WTC11 (cell line): ENCODE measurements at regions not wholly inside any gene's neighbourhood (a gene's known extent, or its start where the extent isn't known, plus 50 kb on each side); places are given as distances from the start of the nearest gene placed in this dataset.

Experiments used
- ATAC-seq: fragments of 200-7000 bp; cut with Tn5 transposase; 2 replicates; pipeline ENCODE4 v1.10.0; 2021; ENCODE audit warnings: mild to moderate bottlenecking, moderate library complexity
- CTCF ChIA-PET: fragments of 300-600 bp; sonication (Branson Sonifier 250); formaldehyde crosslinking; loops from one replicate; lab custom pipeline; 2021; ENCODE audit warnings: antibody characterized with exemption; lab: Charles Lee
- POLR2A ChIA-PET: fragments of 350-600 bp; sonication (Branson Sonifier 250); formaldehyde crosslinking; loops from one replicate; lab custom pipeline; 2021; ENCODE audit warnings: antibody characterized with exemption; lab: Charles Lee
- DNase-seq: peaks from one replicate; pipeline ENCODE4 v3.0.0; 2021; ENCODE audit warnings: low spot score
- H3K27ac Mint-ChIP-seq: 2 replicates; pipeline ENCODE4 v1.8.0; 2021; ENCODE audit warnings: mixed read lengths
- H3K27me3 Mint-ChIP-seq: 2 replicates; pipeline ENCODE4 v1.8.0; 2021; ENCODE audit warnings: low read depth, mild to moderate bottlenecking, moderate library complexity, mixed read lengths
- H3K36me3 Mint-ChIP-seq: 2 replicates; pipeline ENCODE4 v1.8.0; 2021; ENCODE audit warnings: mixed read lengths
- H3K4me1 Mint-ChIP-seq: 2 replicates; pipeline ENCODE4 v1.8.0; 2022; ENCODE audit warnings: mixed read lengths
- H3K4me3 Mint-ChIP-seq: 2 replicates; pipeline ENCODE4 v1.8.0; 2021; ENCODE audit warnings: mild to moderate bottlenecking, moderate library complexity, mixed read lengths
- H3K9me3 Mint-ChIP-seq: 2 replicates; pipeline ENCODE4 v1.8.0; 2021; ENCODE audit warnings: mixed read lengths
- CREB1 ChIP-seq: sonication (generic); formaldehyde crosslinking; IDR thresholded peaks from 2 replicates; pipeline ENCODE4 v1.8.0; 2023; ENCODE audit warnings: mild to moderate bottlenecking, missing genetic modification reagents
- FOXJ3 ChIP-seq: sonication (generic); formaldehyde crosslinking; IDR thresholded peaks from 2 replicates; pipeline ENCODE4 v1.9.0; 2021; ENCODE audit warnings: missing genetic modification reagents, mild to moderate bottlenecking, borderline replicate concordance
- JAZF1 ChIP-seq: fragments of 250-450 bp; sonication (Bioruptor Pico); IDR thresholded peaks from 2 replicates; pipeline ENCODE4 v1.9.0; 2021; ENCODE audit warnings: moderate library complexity, mild to moderate bottlenecking, inconsistent platforms
- NFE2L1 ChIP-seq: sonication (generic); formaldehyde crosslinking; IDR thresholded peaks from 2 replicates; pipeline ENCODE4 v1.8.1; 2023; ENCODE audit warnings: missing genetic modification reagents
- OVOL2 ChIP-seq: fragments of 250-450 bp; sonication (Bioruptor Pico); IDR thresholded peaks from 2 replicates; pipeline ENCODE4 v1.9.0; 2021; ENCODE audit warnings: mild to moderate bottlenecking, borderline replicate concordance
- SMAD3 ChIP-seq: sonication (generic); formaldehyde crosslinking; IDR thresholded peaks from 2 replicates; pipeline ENCODE4 v1.8.0; 2022; ENCODE audit warnings: missing genetic modification reagents, mild to moderate bottlenecking, borderline replicate concordance
- SMAD4 ChIP-seq: sonication (generic); formaldehyde crosslinking; IDR thresholded peaks from 2 replicates; pipeline ENCODE4 v1.8.0; 2022; ENCODE audit warnings: mild to moderate bottlenecking, missing genetic modification reagents
- ZNF263 ChIP-seq: sonication (generic); formaldehyde crosslinking; IDR thresholded peaks from 2 replicates; pipeline ENCODE4 v1.8.1; 2022; ENCODE audit warnings: low read depth, mild to moderate bottlenecking, moderate library complexity, missing genetic modification reagents
- ZNF317 ChIP-seq: sonication (generic); formaldehyde crosslinking; IDR thresholded peaks from 2 replicates; pipeline ENCODE4 v1.8.1; 2023; ENCODE audit warnings: low read depth, mild to moderate bottlenecking, moderate library complexity, missing genetic modification reagents, borderline replicate concordance
- ZNF416 ChIP-seq: fragments of 250-450 bp; sonication (Bioruptor Pico); IDR thresholded peaks from 2 replicates; pipeline ENCODE4 v1.9.0; 2021; ENCODE audit warnings: mild to moderate bottlenecking, inconsistent platforms
- TF ChIP-seq, protein P1 (sequence below): sonication (generic); formaldehyde crosslinking; IDR thresholded peaks from 2 replicates; pipeline ENCODE4 v1.8.0; 2022; ENCODE audit warnings: mild to moderate bottlenecking, missing genetic modification reagents
- TF ChIP-seq, protein P2 (sequence below): sonication (generic); formaldehyde crosslinking; IDR thresholded peaks from 2 replicates; pipeline ENCODE4 v1.8.0; 2022; ENCODE audit warnings: mild to moderate bottlenecking, missing genetic modification reagents
- TF ChIP-seq, protein P3 (sequence below): fragments of 250-450 bp; sonication (Bioruptor Pico); IDR thresholded peaks from 2 replicates; pipeline ENCODE4 v1.9.0; 2021; ENCODE audit warnings: moderate library complexity, mild to moderate bottlenecking, inconsistent platforms, borderline replicate concordance
- TF ChIP-seq, protein P4 (sequence below): fragments of 250-450 bp; sonication (Bioruptor Pico); IDR thresholded peaks from 2 replicates; pipeline ENCODE4 v1.8.0; 2021; ENCODE audit warnings: mild to moderate bottlenecking
- TF ChIP-seq, protein P5 (sequence below): sonication (generic); formaldehyde crosslinking; IDR thresholded peaks from 2 replicates; pipeline ENCODE4 v1.8.1; 2022; ENCODE audit warnings: low read depth, missing genetic modification reagents, borderline replicate concordance
- TF ChIP-seq, protein P6 (sequence below): sonication (generic); formaldehyde crosslinking; IDR thresholded peaks from 2 replicates; pipeline ENCODE4 v1.8.0; 2022; ENCODE audit warnings: mild to moderate bottlenecking, missing genetic modification reagents
- TF ChIP-seq, protein P7 (sequence below): sonication (generic); formaldehyde crosslinking; IDR thresholded peaks from 2 replicates; pipeline ENCODE4 v1.8.1; 2022; ENCODE audit warnings: low read depth, mild to moderate bottlenecking, moderate library complexity, missing genetic modification reagents, borderline replicate concordance
- TF ChIP-seq, protein P8 (sequence below): sonication (generic); formaldehyde crosslinking; IDR thresholded peaks from 2 replicates; pipeline ENCODE4 v1.8.1; 2022; ENCODE audit warnings: missing genetic modification reagents, borderline replicate concordance

DNA sequence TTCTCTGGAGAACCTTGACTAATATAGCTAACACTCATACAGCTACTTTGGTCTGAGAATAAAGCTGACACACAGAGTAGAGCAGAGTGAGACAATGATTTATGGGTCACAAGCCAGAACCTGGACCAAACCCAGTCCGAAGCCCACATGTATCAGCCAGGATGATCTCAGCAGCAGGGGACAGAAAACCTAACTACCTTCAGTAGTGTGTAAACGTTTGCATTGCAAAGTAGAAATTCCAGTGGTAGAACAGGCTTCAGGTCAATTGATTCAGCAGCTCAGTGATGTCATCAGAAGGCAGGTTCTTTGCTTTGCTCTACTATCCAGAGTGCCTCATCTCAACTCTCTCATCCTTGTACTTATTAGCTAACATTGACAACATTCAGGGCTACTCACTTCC lies 62.5 kb upstream of the PALS2 start (continued):
- TF ChIP-seq, protein P1, sequence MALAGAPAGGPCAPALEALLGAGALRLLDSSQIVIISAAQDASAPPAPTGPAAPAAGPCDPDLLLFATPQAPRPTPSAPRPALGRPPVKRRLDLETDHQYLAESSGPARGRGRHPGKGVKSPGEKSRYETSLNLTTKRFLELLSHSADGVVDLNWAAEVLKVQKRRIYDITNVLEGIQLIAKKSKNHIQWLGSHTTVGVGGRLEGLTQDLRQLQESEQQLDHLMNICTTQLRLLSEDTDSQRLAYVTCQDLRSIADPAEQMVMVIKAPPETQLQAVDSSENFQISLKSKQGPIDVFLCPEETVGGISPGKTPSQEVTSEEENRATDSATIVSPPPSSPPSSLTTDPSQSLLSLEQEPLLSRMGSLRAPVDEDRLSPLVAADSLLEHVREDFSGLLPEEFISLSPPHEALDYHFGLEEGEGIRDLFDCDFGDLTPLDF (CRISPR knock-in tag), result no peak
- TF ChIP-seq, protein P2, sequence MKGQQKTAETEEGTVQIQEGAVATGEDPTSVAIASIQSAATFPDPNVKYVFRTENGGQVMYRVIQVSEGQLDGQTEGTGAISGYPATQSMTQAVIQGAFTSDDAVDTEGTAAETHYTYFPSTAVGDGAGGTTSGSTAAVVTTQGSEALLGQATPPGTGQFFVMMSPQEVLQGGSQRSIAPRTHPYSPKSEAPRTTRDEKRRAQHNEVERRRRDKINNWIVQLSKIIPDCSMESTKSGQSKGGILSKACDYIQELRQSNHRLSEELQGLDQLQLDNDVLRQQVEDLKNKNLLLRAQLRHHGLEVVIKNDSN, result no peak

DNA sequence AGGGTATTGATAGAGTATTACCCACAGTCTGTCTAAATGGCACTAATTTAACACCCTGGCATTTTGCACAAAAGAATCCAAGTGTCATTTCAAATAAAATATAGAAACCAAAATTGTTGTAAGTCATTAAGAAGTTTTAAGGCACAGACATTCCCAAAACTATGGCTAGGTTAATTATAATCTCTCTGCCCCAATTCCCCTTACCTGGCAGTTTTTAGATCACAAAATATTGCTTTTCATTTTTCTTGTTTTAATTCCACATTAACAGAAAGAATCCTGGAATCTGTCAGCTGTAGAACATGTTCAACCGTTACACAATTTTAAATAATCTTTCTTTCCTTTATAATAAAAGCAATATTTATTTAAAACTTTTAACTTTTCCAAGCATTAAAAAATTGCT lies 56.1 kb upstream of the PALS2 start:
- TF ChIP-seq ZNF263 (CRISPR knock-in tag), result no peak
- TF ChIP-seq, protein P3, sequence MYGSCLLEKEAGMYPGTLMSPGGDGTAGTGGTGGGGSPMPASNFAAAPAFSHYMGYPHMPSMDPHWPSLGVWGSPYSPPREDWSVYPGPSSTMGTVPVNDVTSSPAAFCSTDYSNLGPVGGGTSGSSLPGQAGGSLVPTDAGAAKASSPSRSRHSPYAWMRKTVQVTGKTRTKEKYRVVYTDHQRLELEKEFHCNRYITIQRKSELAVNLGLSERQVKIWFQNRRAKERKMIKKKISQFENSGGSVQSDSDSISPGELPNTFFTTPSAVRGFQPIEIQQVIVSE, result no peak
- TF ChIP-seq, protein P4, sequence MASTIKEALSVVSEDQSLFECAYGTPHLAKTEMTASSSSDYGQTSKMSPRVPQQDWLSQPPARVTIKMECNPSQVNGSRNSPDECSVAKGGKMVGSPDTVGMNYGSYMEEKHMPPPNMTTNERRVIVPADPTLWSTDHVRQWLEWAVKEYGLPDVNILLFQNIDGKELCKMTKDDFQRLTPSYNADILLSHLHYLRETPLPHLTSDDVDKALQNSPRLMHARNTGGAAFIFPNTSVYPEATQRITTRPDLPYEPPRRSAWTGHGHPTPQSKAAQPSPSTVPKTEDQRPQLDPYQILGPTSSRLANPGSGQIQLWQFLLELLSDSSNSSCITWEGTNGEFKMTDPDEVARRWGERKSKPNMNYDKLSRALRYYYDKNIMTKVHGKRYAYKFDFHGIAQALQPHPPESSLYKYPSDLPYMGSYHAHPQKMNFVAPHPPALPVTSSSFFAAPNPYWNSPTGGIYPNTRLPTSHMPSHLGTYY (CRISPR knock-in tag), result no peak
- TF ChIP-seq JAZF1 (CRISPR knock-in tag), result no peak
- TF ChIP-seq ZNF416 (CRISPR knock-in tag), result no peak
- TF ChIP-seq, protein P5, sequence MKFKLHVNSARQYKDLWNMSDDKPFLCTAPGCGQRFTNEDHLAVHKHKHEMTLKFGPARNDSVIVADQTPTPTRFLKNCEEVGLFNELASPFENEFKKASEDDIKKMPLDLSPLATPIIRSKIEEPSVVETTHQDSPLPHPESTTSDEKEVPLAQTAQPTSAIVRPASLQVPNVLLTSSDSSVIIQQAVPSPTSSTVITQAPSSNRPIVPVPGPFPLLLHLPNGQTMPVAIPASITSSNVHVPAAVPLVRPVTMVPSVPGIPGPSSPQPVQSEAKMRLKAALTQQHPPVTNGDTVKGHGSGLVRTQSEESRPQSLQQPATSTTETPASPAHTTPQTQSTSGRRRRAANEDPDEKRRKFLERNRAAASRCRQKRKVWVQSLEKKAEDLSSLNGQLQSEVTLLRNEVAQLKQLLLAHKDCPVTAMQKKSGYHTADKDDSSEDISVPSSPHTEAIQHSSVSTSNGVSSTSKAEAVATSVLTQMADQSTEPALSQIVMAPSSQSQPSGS (CRISPR knock-in tag), result no peak
- TF ChIP-seq CREB1 (CRISPR knock-in tag), result no peak
- no peak for TF ChIP-seq ZNF317 (CRISPR knock-in tag)
- no peak for TF ChIP-seq OVOL2 (CRISPR knock-in tag)
- TF ChIP-seq, protein P6, sequence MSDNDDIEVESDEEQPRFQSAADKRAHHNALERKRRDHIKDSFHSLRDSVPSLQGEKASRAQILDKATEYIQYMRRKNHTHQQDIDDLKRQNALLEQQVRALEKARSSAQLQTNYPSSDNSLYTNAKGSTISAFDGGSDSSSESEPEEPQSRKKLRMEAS, result no peak
- no peak for TF ChIP-seq NFE2L1
- TF ChIP-seq, protein P7, sequence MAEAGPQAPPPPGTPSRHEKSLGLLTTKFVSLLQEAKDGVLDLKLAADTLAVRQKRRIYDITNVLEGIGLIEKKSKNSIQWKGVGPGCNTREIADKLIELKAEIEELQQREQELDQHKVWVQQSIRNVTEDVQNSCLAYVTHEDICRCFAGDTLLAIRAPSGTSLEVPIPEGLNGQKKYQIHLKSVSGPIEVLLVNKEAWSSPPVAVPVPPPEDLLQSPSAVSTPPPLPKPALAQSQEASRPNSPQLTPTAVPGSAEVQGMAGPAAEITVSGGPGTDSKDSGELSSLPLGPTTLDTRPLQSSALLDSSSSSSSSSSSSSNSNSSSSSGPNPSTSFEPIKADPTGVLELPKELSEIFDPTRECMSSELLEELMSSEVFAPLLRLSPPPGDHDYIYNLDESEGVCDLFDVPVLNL (CRISPR knock-in tag), result no peak
- TF ChIP-seq FOXJ3 (CRISPR knock-in tag), result no peak
- TF ChIP-seq, protein P8, sequence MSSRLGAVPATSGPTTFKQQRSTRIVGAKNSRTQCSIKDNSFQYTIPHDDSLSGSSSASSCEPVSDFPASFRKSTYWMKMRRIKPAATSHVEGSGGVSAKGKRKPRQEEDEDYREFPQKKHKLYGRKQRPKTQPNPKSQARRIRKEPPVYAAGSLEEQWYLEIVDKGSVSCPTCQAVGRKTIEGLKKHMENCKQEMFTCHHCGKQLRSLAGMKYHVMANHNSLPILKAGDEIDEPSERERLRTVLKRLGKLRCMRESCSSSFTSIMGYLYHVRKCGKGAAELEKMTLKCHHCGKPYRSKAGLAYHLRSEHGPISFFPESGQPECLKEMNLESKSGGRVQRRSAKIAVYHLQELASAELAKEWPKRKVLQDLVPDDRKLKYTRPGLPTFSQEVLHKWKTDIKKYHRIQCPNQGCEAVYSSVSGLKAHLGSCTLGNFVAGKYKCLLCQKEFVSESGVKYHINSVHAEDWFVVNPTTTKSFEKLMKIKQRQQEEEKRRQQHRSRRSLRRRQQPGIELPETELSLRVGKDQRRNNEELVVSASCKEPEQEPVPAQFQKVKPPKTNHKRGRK (CRISPR knock-in tag), result no peak
- no peak for TF ChIP-seq SMAD4 (CRISPR knock-in tag)
- TF ChIP-seq SMAD3 (CRISPR knock-in tag), result no peak
- no peak for ATAC-seq
- Mint-ChIP-seq H3K27me3 (peaks cover 7% of the 10 kb centered on the region), H3K4me1 (peaks cover 11% of the 10 kb centered on the region), H3K27ac (no peak overlapping the region), H3K4me3 (no peak overlapping the region), H3K9me3 (peaks cover 30% of the 10 kb centered on the region), H3K36me3 (peaks cover 18% of the 10 kb centered on the region)
- DNase-seq, result no peak
- CTCF ChIA-PET, result no interaction called here
- POLR2A ChIA-PET, result no interaction called here
